ENCODE measurements at regions not wholly inside any gene's neighbourhood (a gene's known extent, or its start where the extent isn't known, plus 50 kb on each side); places are given as distances from the start of the nearest gene placed in this dataset.

- H3K9me3 Mint-ChIP-seq = no peaks in the 10 kb centered on the region
- Histone ChIP-seq H3K4me2 (no peak overlapping the region), H2AFZ (no peak overlapping the region), H3F3A (replicated peaks; ENCODE audit: low read depth) (no peaks in the 10 kb centered on the region), H3K9me2 (ENCODE audit: insufficient read depth) (peaks cover 13% of the 10 kb centered on the region), H3K4me3 (no peak overlapping the region), H4K20me1 (replicated peaks; ENCODE audit: insufficient read depth) (no peaks in the 10 kb centered on the region), H3K36me3 (ENCODE audit: insufficient read depth) (no peaks in the 10 kb centered on the region), H3K4me1 (ENCODE audit: insufficient read depth) (no peaks in the 10 kb centered on the region), H3K27ac (ENCODE audit: low read depth) (no peak overlapping the region), H3K79me2 (replicated peaks; ENCODE audit: insufficient read depth) (no peaks in the 10 kb centered on the region), H3K27me3 (ENCODE audit: insufficient read depth) (no peaks in the 10 kb centered on the region)
- no peak overlapping the region for H3K4me3 Mint-ChIP-seq
- H3K27ac Mint-ChIP-seq = no peak overlapping the region
- no peaks in the 10 kb centered on the region for H3K4me1 Mint-ChIP-seq
- DNase-seq (ENCODE audit: low spot score) = no peak
- H3K36me3 Mint-ChIP-seq (ENCODE audit: low read depth) = no peaks in the 10 kb centered on the region
- no peak for TF ChIP-seq ZNF462 (CRISPR knock-in tag; IDR thresholded peaks at IDR 0.05)
- TF ChIP-seq REST (IDR thresholded peaks at IDR 0.05; ENCODE audit: unreplicated experiment) = no peak
- H3K27me3 Mint-ChIP-seq (ENCODE audit: insufficient read depth, low read depth, poor library complexity) = peaks cover 2% of the 10 kb centered on the region
- no peak for ATAC-seq
Observed at GRCh38 chr19:31173991-31174390, 175.2 kb downstream of the TSHZ3 start.

- Histone ChIP-seq H3K9me2 (ENCODE audit: insufficient read depth) (peaks cover 9% of the 10 kb centered on the region; the same call in 1 of the 2 replicates), H3K4me2 (no peak overlapping the region), H3K4me1 (ENCODE audit: insufficient read depth) (no peaks in the 10 kb centered on the region), H2AFZ (no peak overlapping the region), H3F3A (replicated peaks; ENCODE audit: low read depth) (no peaks in the 10 kb centered on the region), H4K20me1 (replicated peaks; ENCODE audit: insufficient read depth) (no peaks in the 10 kb centered on the region), H3K4me3 (no peak overlapping the region), H3K27ac (ENCODE audit: low read depth) (no peak overlapping the region), H3K36me3 (ENCODE audit: insufficient read depth) (no peaks in the 10 kb centered on the region), H3K27me3 (ENCODE audit: insufficient read depth) (no peaks in the 10 kb centered on the region), H3K79me2 (replicated peaks; ENCODE audit: insufficient read depth) (no peaks in the 10 kb centered on the region)
- Mint-ChIP-seq H3K4me3 (no peak overlapping the region), H3K4me1 (no peaks in the 10 kb centered on the region), H3K27ac (no peak overlapping the region), H3K27me3 (ENCODE audit: insufficient read depth, low read depth, poor library complexity) (peaks cover 2% of the 10 kb centered on the region), H3K36me3 (ENCODE audit: low read depth) (no peaks in the 10 kb centered on the region), H3K9me3 (no peaks in the 10 kb centered on the region)
- TF ChIP-seq ZNF114 (CRISPR knock-in tag; IDR thresholded peaks at IDR 0.05) = no peak
- no peak for TF ChIP-seq CREB1 (CRISPR knock-in tag; IDR thresholded peaks at IDR 0.05; ENCODE audit: low read depth)
- DNase-seq (ENCODE audit: low spot score) = no peak
- ATAC-seq = no peak
Observed at GRCh38 chr19:31171936-31172335, 177.3 kb downstream of the TSHZ3 start.
